Superior temporal gyrus (tissue), 1 donor: ENCODE measurements at regions not wholly inside any gene's neighbourhood (a gene's known extent, or its start where the extent isn't known, plus 50 kb on each side); places are given as distances from the start of the nearest gene placed in this dataset.
A peak's percentile ranks its signal among the peaks of the same experiment; 100 is the strongest.
"Not testable (repeated sequence)": the region's sequence is repeated elsewhere in the genome, so short reads cannot be mapped to it uniquely, and the experiment has no call there.

Source experiments
- DNase-seq: peaks from one replicate; pipeline ENCODE4 v3.0.0-alpha.2; 2016; ENCODE audit errors: extremely low spot score

GRCh38 chr10:42367532-42368230, 270.7 kb downstream of the ZNF33B start:
- peak; percentile 96 for DNase-seq

GRCh38 chr10:42351745-42352144, 286.6 kb downstream of the ZNF33B start:
- no peak for DNase-seq

GRCh38 chr10:42336593-42337337, 301.6 kb downstream of the ZNF33B start:
- not testable (repeated sequence) for DNase-seq

DNA sequence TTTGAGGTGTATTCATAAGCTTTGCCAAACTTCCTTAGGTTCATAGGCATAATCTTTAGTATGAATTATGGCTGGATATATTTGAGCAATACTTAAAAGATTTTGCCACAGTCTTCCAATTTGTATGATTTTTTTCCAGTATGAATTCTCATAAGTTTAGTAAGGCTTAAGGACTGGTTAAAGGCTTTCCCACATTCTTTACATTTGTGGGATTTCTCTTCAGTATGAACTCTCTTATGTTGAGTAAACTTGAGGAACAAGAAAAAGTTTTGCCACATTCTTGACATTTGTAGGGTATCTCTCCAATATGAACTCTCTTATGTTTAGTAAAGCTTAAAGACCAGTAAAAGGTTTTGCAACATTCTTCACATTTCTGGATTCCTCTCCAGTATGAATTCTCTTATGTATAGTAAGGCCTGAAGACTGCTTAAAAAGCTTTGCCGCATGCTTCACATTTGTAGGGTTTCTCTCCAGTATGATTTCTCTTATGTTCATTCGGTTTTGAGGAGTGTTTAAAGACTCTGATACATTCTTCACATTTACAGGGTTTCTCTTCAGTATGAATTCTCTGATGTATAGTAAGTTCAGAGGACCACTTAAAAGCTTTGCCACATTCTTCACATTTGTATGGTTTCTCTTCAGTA, 302.6 kb downstream of the ZNF33B start:
- DNase-seq = not testable (repeated sequence)

DNA sequence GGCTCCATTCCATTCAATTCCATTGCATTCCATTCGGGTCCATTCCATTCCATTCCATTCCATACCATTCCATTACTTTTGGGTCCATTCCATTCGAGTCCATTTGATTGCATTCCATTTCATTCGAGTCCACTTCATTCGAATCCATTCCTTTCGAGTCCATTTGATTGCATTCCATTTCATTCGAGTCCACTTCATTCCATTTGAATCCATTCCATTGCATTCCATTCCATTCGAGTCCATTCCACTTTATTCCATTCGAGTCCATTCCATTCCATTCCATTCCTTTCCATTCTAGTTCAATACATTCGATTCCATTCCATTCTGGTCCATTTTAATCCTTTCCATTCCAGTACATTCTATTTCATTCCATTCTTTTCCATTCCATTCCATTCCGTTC, 334.0 kb downstream of the ZNF33B start:
- DNase-seq = no peak

- DNase-seq = not testable (repeated sequence)
These were observed 356.5 kb downstream of the ZNF33B start for GRCh38 chr10:42281896-42282295.

- not testable (repeated sequence) for DNase-seq
These were observed 368.6 kb downstream of the ZNF33B start for GRCh38 chr10:42269788-42270187.

DNA sequence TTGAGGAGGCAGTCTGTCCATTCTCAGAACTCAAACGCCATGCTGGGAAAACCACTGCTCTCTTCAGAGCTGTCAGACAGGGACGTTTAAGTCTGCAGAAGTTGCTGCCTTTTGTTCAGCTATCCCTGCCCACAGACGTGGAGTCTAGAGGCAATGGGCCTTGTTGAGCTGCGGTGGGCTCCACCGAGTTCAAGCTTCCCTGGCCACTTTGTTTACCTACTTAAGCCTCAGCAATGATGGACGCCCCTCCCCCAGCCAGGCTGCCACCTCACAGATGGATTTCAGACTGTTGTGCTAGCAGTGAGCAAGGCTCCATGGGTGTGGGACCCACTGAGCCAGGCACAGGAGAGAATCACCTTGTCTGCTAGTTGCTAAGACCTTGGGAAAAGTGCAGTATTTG, 375.1 kb downstream of the ZNF33B start:
- not testable (repeated sequence) for DNase-seq

GRCh38 chr10:42243002-42243401, 395.4 kb downstream of the ZNF33B start:
- DNase-seq = not testable (repeated sequence)

DNA sequence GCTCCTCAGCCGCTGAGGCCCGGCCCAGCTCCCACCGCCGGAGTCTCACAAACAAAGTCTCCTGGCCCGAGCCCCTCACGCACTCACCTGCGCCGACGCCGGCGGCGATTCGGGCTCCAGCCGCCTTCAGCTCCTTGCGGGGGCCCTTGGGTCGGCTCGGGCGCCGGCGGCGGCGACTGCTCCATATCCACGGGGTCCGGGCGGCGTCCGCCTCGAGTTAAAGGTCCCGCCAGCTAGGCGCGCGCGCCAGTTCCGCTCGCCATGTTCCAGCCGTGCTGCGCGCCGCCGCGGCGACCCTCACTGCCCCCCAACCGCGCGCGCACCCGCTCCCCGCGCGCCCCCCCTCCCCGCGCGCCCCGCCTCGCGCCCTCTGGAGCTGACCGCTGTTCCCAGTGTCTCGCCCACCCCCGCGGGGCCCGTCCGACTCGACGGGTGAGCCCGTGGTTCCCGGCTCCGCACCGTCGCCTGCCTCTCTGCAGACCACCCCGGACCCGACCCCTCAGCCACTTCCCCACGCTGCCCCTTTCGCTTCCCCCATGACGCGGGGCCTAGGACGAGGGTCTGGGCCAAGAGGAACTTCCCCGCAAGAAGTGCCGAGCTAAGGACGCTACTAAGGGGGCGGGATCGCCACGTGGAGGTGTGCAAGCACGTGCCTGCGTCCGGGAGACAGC, 396.1 kb downstream of the ZNF33B start:
- DNase-seq = no peak

GRCh38 chr10:42236401-42236800, 402.0 kb downstream of the ZNF33B start:
- not testable (repeated sequence) for DNase-seq

- DNase-seq = not testable (repeated sequence)
These were observed 402.6 kb downstream of the ZNF33B start for GRCh38 chr10:42235736-42236135.

DNA sequence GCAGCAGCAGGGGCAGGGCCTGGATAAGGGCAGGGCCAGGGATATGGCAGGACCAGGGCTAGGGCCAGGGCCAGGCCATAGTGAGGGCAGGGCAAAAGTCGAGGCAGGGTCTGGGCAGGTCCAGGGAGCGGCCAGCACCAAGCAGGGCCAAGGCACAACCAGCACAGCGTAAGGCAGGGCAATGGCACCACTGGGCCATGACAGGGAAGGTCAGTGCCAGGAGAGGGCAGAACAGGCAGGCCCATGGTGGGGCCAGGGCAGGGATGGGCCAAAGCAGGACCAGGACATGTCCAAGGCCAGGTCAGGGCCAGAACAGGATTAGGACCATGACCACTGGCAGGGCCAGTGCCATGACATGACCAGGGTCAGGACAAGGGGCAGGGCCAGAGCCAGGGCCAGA, 403.1 kb downstream of the ZNF33B start:
- not testable (repeated sequence) for DNase-seq

- DNase-seq = not testable (repeated sequence)
These were observed 403.9 kb downstream of the ZNF33B start for GRCh38 chr10:42234506-42234905.

- not testable (repeated sequence) for DNase-seq
These were observed 404.7 kb downstream of the ZNF33B start for GRCh38 chr10:42233461-42234206.

DNA sequence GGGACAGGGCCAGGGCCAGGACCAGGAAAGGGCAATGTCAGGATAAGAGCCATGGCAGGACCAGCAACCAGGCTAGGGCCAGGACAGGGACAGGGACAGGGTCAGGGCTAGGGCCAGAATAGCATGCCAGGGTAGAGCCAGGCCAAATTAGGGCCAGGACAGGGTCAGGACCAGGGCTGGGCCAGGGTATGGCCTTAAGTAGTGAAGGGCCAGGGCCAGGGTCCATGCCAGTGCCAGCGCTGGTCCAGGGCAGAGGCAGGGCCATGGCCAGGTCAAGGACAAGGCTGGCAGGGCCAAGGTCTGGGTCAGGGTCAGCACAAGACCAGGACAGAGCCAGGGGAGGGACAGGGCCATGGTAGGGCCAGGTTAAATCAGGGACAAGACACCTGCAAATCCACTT, 405.4 kb downstream of the ZNF33B start:
- not testable (repeated sequence) for DNase-seq

GRCh38 chr10:42230812-42231211, 407.6 kb downstream of the ZNF33B start:
- DNase-seq = not testable (repeated sequence)

DNA sequence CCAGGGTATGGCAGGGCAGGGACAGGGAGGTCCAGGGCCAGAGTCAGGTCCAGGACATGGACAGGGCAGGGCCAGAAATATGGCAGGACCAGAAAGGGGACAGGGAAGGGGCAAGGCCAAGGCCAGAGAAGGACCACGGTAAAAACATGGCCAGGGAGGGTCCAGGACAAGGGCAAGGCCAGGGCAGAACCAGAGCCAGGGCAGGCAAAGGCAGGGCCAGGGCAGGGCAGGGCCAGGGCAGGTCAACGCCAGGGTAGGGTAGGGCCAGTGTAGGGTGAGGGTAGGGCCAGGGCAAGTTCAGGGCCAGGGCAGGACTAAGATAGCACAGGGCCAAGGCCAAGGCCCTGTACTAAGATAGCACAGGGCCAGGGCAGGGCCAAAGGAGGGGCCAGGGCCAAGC, 408.3 kb downstream of the ZNF33B start:
- not testable (repeated sequence) for DNase-seq

DNA sequence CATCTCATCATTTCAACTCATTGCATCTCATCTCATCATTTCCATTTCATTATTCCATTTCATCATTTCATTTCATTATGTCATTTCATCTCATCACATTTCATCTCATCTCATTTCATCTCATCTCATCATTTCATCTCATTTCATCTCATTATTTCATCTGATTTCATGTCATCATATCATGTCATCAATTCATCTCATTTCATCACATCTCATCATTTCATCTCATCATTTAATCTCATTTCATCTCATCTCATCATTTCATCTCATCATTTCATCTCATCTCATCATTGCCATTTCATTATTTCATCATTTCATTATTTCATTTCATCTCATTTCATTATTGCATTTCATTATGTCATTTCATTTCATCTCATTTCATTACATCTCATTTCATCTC, 410.5 kb downstream of the ZNF33B start:
- DNase-seq = not testable (repeated sequence)

GRCh38 chr10:42193588-42193987, 444.8 kb downstream of the ZNF33B start:
- not testable (repeated sequence) for DNase-seq

GRCh38 chr10:42192450-42192849, 445.9 kb downstream of the ZNF33B start:
- peak; percentile 9 for DNase-seq
